Vagina (tissue), 2 donors: ENCODE measurements at regions not wholly inside any gene's neighbourhood (a gene's known extent, or its start where the extent isn't known, plus 50 kb on each side); places are given as distances from the start of the nearest gene placed in this dataset.

Experiments used
- DNase-seq, 2 donors: peaks; one replicate each; pipeline ENCODE4 v3.0.0-alpha.2; 2017; ENCODE audit errors: extremely low spot score in 2 of 2
- H3K27ac ChIP-seq: fragments of 200-600 bp; sonication (generic); one replicate; pipeline ENCODE4 v1.5.1; 2019
- H3K27me3 ChIP-seq: fragments of 200-600 bp; sonication (generic); one replicate; pipeline ENCODE4 v1.5.1; 2019
- H3K36me3 ChIP-seq, 2 donors: fragments of 200-600 bp; sonication (generic); one replicate each; pipeline ENCODE4 v1.5.1; 2017 to 2019
- H3K4me1 ChIP-seq: fragments of 200-600 bp; sonication (generic); one replicate; pipeline ENCODE4 v1.5.1; 2019
- H3K4me3 ChIP-seq, 2 donors: fragments of 200-600 bp; sonication (generic); 1 replicate in 1 of 2; 2 replicates in 1 of 2; pipeline ENCODE4 v1.5.1; 2016 to 2019
- H3K9me3 ChIP-seq: fragments of 200-600 bp; sonication (generic); one replicate; pipeline ENCODE4 v1.5.1; 2019
- POLR2A ChIP-seq, 2 donors: fragments of 450-650 bp; IDR thresholded peaks; one replicate each; pipeline ENCODE4 v1.6.1; 2017; ENCODE audit warnings: antibody characterized with exemption in 2 of 2, mild to moderate bottlenecking in 2 of 2, moderate library complexity in 2 of 2
- POLR2AphosphoS5 ChIP-seq, 2 donors: sonication (generic); formaldehyde crosslinking; IDR thresholded peaks; one replicate each; pipeline ENCODE4 v1.9.0; 2017; ENCODE audit warnings: antibody characterized with exemption in 2 of 2, mild to moderate bottlenecking in 2 of 2, low read depth in 1 of 2; ENCODE audit not compliant: insufficient read depth in 1 of 2
- intact Hi-C: fragments of 100-400 bp; cut with DNase I; formaldehyde crosslinking; loops from one replicate; pipeline ENCODE4 v1.15.1; 2023
- TF ChIP-seq, protein P1 (sequence below), 3 experiments: fragments of 450-650 bp in 2 of 3; fragments of 200-600 bp in 1 of 3; sonication (generic) in 1 of 3; IDR thresholded peaks; one replicate each; pipeline ENCODE4 v1.5.1; 2017 to 2019; ENCODE audit warnings: antibody characterized with exemption in 3 of 3, mild to moderate bottlenecking in 2 of 3, moderate library complexity in 2 of 3

- no peaks in the 10 kb centered on the region for H3K27me3 ChIP-seq
- H3K9me3 ChIP-seq: no peaks in the 10 kb centered on the region
- H3K4me1 ChIP-seq: no peaks in the 10 kb centered on the region
- no peaks in the 10 kb centered on the region for H3K36me3 ChIP-seq
- H3K27ac ChIP-seq: no peak overlapping the region
- intact Hi-C loops: no loop called here
- no peak overlapping the region for H3K4me3 ChIP-seq
- TF ChIP-seq POLR2AphosphoS5 (IDR thresholded peaks at IDR 0.05; ENCODE audit: insufficient read depth in 1 of 2, low read depth in 1 of 2) (no peak), POLR2A (IDR thresholded peaks at IDR 0.05) (no peak)
- TF ChIP-seq, protein P1, sequence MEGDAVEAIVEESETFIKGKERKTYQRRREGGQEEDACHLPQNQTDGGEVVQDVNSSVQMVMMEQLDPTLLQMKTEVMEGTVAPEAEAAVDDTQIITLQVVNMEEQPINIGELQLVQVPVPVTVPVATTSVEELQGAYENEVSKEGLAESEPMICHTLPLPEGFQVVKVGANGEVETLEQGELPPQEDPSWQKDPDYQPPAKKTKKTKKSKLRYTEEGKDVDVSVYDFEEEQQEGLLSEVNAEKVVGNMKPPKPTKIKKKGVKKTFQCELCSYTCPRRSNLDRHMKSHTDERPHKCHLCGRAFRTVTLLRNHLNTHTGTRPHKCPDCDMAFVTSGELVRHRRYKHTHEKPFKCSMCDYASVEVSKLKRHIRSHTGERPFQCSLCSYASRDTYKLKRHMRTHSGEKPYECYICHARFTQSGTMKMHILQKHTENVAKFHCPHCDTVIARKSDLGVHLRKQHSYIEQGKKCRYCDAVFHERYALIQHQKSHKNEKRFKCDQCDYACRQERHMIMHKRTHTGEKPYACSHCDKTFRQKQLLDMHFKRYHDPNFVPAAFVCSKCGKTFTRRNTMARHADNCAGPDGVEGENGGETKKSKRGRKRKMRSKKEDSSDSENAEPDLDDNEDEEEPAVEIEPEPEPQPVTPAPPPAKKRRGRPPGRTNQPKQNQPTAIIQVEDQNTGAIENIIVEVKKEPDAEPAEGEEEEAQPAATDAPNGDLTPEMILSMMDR (IDR thresholded peaks at IDR 0.05): no peak
- no peak for DNase-seq
Measured at GRCh38 chr18:40063488-40063887, 1891.5 kb upstream of the PIK3C3 start.

DNA sequence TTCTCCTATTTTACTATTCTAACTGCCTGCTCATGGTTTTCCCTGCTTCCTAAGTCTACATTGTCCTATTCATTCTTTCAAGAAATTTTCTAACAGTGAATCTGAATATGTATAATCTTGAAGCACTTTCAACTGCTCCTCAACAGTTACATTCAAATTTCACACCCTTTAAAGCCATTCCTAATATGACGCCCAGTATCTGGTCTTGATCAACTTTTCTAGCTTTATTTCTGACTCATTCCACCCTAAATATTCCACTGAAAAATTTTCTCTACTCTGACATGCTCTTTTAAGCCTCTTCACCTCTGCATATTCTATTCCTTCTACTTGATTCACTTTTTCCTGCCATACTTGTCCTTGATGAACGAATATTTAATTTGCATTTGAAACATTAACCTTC is 1893.9 kb upstream of the PIK3C3 start:
- Histone ChIP-seq H3K27me3 (no peaks in the 10 kb centered on the region), H3K36me3 (no peaks in the 10 kb centered on the region), H3K4me1 (no peaks in the 10 kb centered on the region), H3K27ac (no peak overlapping the region), H3K9me3 (no peaks in the 10 kb centered on the region), H3K4me3 (no peak overlapping the region)
- DNase-seq: no peak
- TF ChIP-seq, protein P1 (IDR thresholded peaks at IDR 0.05): no peak
- TF ChIP-seq POLR2AphosphoS5 (IDR thresholded peaks at IDR 0.05; ENCODE audit: insufficient read depth in 1 of 2, low read depth in 1 of 2) (no peak), POLR2A (IDR thresholded peaks at IDR 0.05) (no peak)
- intact Hi-C loops: no loop called here

GRCh38 chr18:40060562-40060961 is 1894.5 kb upstream of the PIK3C3 start:
- H3K4me3 ChIP-seq: no peak overlapping the region
- no peaks in the 10 kb centered on the region for H3K4me1 ChIP-seq
- no peak for DNase-seq
- no peak overlapping the region for H3K27ac ChIP-seq
- no peaks in the 10 kb centered on the region for H3K27me3 ChIP-seq
- intact Hi-C loops: no loop called here
- no peaks in the 10 kb centered on the region for H3K36me3 ChIP-seq
- TF ChIP-seq POLR2AphosphoS5 (IDR thresholded peaks at IDR 0.05; ENCODE audit: insufficient read depth in 1 of 2, low read depth in 1 of 2): no peak
- no peak for TF ChIP-seq POLR2A (IDR thresholded peaks at IDR 0.05)
- TF ChIP-seq, protein P1 (IDR thresholded peaks at IDR 0.05): no peak
- H3K9me3 ChIP-seq: no peaks in the 10 kb centered on the region

DNA sequence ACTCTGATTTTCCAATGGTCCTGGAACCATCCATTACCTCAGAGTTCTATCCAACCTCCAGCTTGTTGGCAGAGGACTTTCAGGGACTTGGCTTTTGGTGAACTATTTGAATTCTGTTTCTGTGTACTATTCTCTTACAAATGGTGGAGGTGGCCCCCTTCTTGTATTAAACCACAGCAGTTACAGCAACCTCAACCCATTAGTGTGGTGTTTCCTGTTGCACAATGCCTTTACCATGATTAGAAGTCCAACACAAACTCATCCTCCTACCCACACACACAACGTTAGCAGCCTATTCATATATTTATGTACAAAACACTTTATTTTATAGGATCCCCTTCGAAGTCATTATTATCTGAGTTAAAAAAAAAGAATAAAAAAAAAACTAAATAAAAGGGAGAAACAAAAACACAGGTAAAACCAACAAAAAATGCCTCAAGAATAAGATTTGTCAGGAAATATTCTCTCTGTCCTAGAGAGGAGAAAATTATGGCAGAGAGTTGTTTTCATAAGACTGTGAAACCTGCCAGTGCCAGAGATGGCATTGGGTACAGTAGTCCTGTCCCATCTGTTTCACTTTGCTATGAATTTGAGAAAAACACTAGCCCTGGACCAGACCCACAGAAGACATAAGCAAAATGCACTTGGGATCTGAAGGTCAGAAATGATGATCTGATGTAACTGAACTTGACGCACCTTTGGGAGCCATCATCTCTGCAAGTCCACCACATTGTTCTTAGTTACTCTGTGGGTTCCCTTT is 1896.0 kb upstream of the PIK3C3 start:
- no peak overlapping the region for H3K27ac ChIP-seq
- H3K4me1 ChIP-seq: no peaks in the 10 kb centered on the region
- DNase-seq: no peak
- no peaks in the 10 kb centered on the region for H3K36me3 ChIP-seq
- intact Hi-C loops: no loop called here
- TF ChIP-seq, protein P1 (IDR thresholded peaks at IDR 0.05): no peak
- TF ChIP-seq POLR2AphosphoS5 (IDR thresholded peaks at IDR 0.05; ENCODE audit: insufficient read depth in 1 of 2, low read depth in 1 of 2): no peak
- TF ChIP-seq POLR2A (IDR thresholded peaks at IDR 0.05): no peak
- H3K4me3 ChIP-seq: no peak overlapping the region
- no peaks in the 10 kb centered on the region for H3K27me3 ChIP-seq
- no peaks in the 10 kb centered on the region for H3K9me3 ChIP-seq

GRCh38 chr18:40056079-40056692 is 1898.8 kb upstream of the PIK3C3 start:
- Histone ChIP-seq H3K4me1 (no peaks in the 10 kb centered on the region), H3K9me3 (no peaks in the 10 kb centered on the region), H3K36me3 (no peaks in the 10 kb centered on the region), H3K4me3 (no peak overlapping the region), H3K27ac (no peak overlapping the region), H3K27me3 (no peaks in the 10 kb centered on the region)
- intact Hi-C loops: no loop called here
- DNase-seq: no peak
- no peak for TF ChIP-seq POLR2A (IDR thresholded peaks at IDR 0.05)
- no peak for TF ChIP-seq POLR2AphosphoS5 (IDR thresholded peaks at IDR 0.05; ENCODE audit: insufficient read depth in 1 of 2, low read depth in 1 of 2)
- TF ChIP-seq, protein P1 (IDR thresholded peaks at IDR 0.05): no peak
